ENCODE measurements at regions not wholly inside any gene's neighbourhood (a gene's known extent, or its start where the extent isn't known, plus 50 kb on each side); places are given as distances from the start of the nearest gene placed in this dataset.

- Histone ChIP-seq H3K56ac (ENCODE audit: extremely low read depth, insufficient read depth, low read length) (no peak overlapping the region), H4K91ac (ENCODE audit: insufficient read depth, low read depth, low read length) (no peak overlapping the region), H2BK5ac (ENCODE audit: low read depth, low read length, poor library complexity, severe bottlenecking) (no peak overlapping the region), H3K4me1 (ENCODE audit: control insufficient read depth, insufficient read depth, low read length) (no peaks in the 10 kb centered on the region), H3K14ac (replicated peaks; ENCODE audit: low read depth, low read length) (no peak overlapping the region), H3K27me3 (ENCODE audit: control insufficient read depth, insufficient read depth, low read length) (no peaks in the 10 kb centered on the region), H2BK120ac (ENCODE audit: low read depth, low read length) (no peak overlapping the region), H4K8ac (ENCODE audit: low read depth in 2 of 2, low read length in 2 of 2) (no peak overlapping the region), H2AK5ac (ENCODE audit: low read depth, low read length) (no peak overlapping the region), H3K4me2 (ENCODE audit: low read depth, low read length) (no peak overlapping the region), H3K18ac (ENCODE audit: low read depth, low read length) (no peak overlapping the region), H2BK15ac (ENCODE audit: low read depth, low read length) (no peak overlapping the region), H2BK20ac (ENCODE audit: low read depth, low read length) (no peak overlapping the region), H3K4ac (ENCODE audit: low read depth, low read length) (no peak overlapping the region), H3K9ac (ENCODE audit: low read depth, low read length) (no peak overlapping the region), H3K79me1 (ENCODE audit: low read depth in 1 of 2, low read length in 2 of 2) (no peaks in the 10 kb centered on the region), H2AK9ac (replicated peaks; ENCODE audit: low read depth, low read length, poor library complexity) (no peak overlapping the region), H3K27ac (ENCODE audit: insufficient read depth, low read length) (no peak overlapping the region), H3K4me3 (ENCODE audit: insufficient read depth, low read depth, low read length) (no peak overlapping the region), H3K23ac (ENCODE audit: low read depth, low read length) (no peak overlapping the region), H3K9me1 (ENCODE audit: insufficient read depth, low read length) (no peaks in the 10 kb centered on the region), H2AFZ (replicated peaks; ENCODE audit: low read length, poor library complexity) (no peak overlapping the region), H4K5ac (ENCODE audit: low read depth, low read length) (no peak overlapping the region), H4K20me1 (ENCODE audit: insufficient read depth, low read length) (no peaks in the 10 kb centered on the region), H3K9me3 (ENCODE audit: control insufficient read depth, insufficient read depth, low read length) (peaks cover 3% of the 10 kb centered on the region; the same call in 1 of the 2 replicates), H3K36me3 (ENCODE audit: control insufficient read depth, insufficient read depth, low read length) (no peaks in the 10 kb centered on the region)
- DNase-seq = peak; percentile 29
- WGBS, 2 experiments (ENCODE audit: extremely low coverage in 2 of 2, insufficient read length in 1 of 2) = no CpG with 5 or more reads among the region's 4 CpGs
- CTCF ChIA-PET = interaction anchor here (0.6 to 1.5 kb wide), 2 partner anchors 21 to 38 kb away, joined by 3 to 7 read pairs; no protein-coding TSS in a partner anchor
- intact Hi-C loops (cut with micrococcal nuclease) (no loop called here), dilution Hi-C loops (cut with HindIII; ENCODE audit: low sequenced_read_pairs, unreplicated experiment) (no loop called here), in situ Hi-C loops (cut with MboI; ENCODE audit: low sequenced_read_pairs) (no loop called here)
- ATAC-seq (ENCODE audit: low read depth) = peak; percentile 42; the same call in 1 of the 2 replicates
- no peak for TF ChIP-seq CTCF (conservative IDR thresholded peaks at IDR 0.05; ENCODE audit: low read depth, low read length)
- TF ChIP-seq MXI1 (IDR thresholded peaks at IDR 0.05; ENCODE audit: borderline replicate concordance, low read depth, low read length) = no peak
- no peak for TF ChIP-seq RFX5 (IDR thresholded peaks at IDR 0.05; ENCODE audit: low read depth, low read length)
- no peak for TF ChIP-seq SMC3 (IDR thresholded peaks at IDR 0.05; ENCODE audit: low read depth, low read length)
- TF ChIP-seq CEBPB (IDR thresholded peaks at IDR 0.05; ENCODE audit: low read depth, low read length) = no peak
- no peak for TF ChIP-seq USF2 (IDR thresholded peaks at IDR 0.05; ENCODE audit: low read depth, low read length)
- no peak for TF ChIP-seq RAD21 (IDR thresholded peaks at IDR 0.05; ENCODE audit: low read length)
- TF ChIP-seq POLR2A (IDR thresholded peaks at IDR 0.05; ENCODE audit: low read depth, low read length) = no peak
- TF ChIP-seq RCOR1 (IDR thresholded peaks at IDR 0.05; ENCODE audit: insufficient replicate concordance, low read length) = no peak
- TF ChIP-seq ELK1 (IDR thresholded peaks at IDR 0.05; ENCODE audit: borderline replicate concordance, low read depth, low read length) = no peak
- no peak for TF ChIP-seq NFE2L2 (IDR thresholded peaks at IDR 0.05; ENCODE audit: low read depth, low read length)
- TF ChIP-seq MAZ (IDR thresholded peaks at IDR 0.05; ENCODE audit: borderline replicate concordance, low read depth, low read length) = no peak
- TF ChIP-seq BHLHE40 (IDR thresholded peaks at IDR 0.05; ENCODE audit: low read depth, low read length) = no peak
- no peak for TF ChIP-seq MAFK (IDR thresholded peaks at IDR 0.05; ENCODE audit: low read depth, low read length)
- TF ChIP-seq FOS (IDR thresholded peaks at IDR 0.05; ENCODE audit: low read depth, low read length) = no peak
- TF ChIP-seq CHD1 (IDR thresholded peaks at IDR 0.05; ENCODE audit: low read depth, low read length) = no peak
- POLR2A ChIA-PET (ENCODE audit: unreplicated experiment) = no interaction called here
- BruUV-seq (replicated peaks) = no TSS peak
These were observed 291.5 kb upstream of the TRPC7 start for GRCh38 chr5:136656811-136657210.

Data from IMR-90 (cell line).